ENCODE measurements at regions not wholly inside any gene's neighbourhood (a gene's known extent, or its start where the extent isn't known, plus 50 kb on each side); places are given as distances from the start of the nearest gene placed in this dataset.

DNA sequence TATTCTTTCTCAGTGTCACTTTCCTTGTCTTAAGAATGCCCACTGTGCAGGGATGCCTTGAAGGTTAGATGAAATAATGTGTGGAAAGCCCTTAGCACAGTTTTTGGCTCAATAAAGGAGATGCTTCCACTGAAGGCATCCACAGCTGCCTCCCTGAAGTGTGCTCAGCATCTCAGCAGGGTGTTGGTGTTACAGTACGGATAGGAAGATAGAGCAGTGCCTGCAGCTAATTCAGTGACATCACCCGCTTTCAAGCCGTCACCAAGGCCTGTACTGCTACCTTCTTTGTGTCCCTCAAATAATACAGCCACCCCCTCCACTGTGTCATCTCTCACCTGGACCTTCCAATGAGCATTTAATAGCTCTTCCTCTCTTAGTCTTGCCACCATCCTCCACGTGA is 59.0 kb downstream of the NDUFS5 start:
- no peak for DNase-seq

DNA sequence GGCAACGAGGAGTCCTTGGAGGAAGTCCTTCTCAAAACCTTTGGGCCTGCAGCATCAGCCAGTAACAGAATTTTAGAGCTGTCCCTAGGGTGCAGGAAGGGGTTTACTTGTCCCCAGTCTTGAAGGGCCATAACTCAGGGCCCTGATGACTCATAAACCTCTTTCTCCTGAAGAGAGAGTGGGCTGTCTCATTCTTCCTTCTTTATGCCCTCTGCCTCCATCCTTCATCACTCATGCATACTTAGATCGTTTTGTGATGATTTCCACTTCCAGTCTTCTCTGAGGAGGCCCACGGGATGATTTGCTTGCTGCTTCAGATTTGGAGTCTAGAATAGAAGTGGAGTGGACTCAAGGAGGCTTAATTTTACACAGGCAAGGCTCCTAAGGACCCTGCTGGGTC is 60.2 kb downstream of the NDUFS5 start:
- DNase-seq, result no peak

DNA sequence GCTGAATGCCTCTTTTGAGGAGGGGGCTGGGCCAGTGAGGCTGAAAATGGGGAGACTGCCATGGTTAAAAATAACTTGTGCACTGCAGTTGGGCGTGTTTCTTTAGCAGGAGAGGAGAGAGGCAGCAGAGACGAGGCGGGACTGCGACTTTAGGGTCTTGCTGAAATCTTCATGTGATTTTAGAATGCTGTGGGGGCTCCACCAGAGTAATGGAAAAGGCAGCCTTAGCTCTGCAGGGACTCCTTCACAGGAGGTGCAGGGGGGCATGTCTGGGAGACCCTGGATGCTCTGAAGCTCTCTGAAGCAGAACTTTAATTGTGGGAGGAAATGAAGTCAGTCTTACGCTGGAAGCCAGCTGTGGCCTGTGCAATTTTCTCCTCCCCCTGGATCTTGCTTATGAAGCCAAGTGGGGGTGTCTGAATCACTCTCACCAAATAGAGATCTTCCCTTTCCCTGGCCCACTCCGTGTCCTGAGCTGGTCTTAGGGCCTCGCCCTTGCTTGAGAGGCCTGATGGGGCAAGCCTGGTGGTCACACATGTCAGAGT is 60.8 kb downstream of the NDUFS5 start:
- DNase-seq, result no peak

DNA sequence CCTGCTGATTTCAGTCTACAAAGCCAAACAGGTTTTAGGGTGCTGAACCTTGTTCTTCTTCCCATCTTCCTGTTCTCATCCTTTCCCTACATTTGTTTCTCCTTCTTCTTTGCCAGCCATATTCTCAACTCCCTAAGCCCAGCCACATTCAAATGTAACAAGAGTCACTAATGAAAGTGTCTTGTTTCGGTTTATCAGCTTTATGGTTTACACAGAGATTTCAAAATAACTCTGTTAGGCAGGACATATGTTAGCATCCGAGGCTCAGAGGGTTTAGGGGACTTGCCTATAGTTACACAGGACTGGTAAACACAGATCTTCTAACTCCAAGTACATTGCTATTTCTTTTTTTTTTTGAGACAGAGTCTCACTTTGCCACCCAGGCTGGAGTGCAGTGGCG is 61.3 kb downstream of the NDUFS5 start:
- no peak for DNase-seq

DNA sequence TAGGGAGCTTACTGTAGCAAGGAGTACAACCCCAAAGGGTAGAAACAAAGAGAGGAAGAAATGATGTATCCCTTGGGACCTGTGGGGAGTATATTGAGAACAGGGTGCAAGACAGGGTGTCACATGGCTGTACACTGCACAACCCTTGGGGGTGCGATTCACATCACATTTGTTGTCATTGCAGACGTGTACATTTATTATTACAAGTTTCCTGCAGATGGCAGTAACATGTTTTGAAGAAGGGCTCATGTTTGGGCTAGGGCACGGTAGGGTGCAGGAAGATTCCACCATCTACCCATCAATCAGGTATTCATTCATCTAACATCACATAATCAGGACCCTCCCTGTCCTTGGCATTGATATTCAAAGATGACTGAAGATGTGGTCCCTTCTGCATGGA is 62.5 kb downstream of the NDUFS5 start:
- no peak for DNase-seq

DNA sequence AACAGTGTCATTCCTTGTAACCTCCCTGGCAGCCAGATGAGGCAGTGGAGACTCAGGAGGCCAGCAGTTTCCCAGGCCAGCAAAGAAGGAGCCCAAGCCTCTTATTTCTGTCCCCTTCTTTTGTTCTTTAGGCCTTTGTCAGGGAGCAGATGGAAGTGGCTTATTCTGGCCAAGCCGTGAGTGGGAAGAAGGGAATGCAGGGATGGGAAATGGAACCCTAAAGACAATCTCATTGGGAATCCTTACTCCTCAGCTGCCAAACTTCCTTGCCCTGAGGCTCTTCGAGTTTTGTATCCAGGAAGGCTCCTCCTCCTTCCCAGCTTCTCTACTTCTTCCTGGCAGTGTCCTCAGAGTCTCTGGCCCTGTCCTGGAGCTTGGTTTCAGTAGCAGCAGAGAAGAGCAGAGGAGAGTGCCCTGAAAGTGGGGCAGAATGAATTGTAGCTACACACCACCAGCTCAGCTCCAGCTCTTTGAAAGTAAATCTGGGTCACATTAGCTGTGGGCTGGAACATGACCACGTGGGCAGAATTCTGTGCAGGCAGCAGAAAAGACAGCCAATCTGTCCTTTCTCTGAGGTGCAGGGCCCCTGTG is 63.9 kb downstream of the NDUFS5 start:
- DNase-seq, result no peak

DNA sequence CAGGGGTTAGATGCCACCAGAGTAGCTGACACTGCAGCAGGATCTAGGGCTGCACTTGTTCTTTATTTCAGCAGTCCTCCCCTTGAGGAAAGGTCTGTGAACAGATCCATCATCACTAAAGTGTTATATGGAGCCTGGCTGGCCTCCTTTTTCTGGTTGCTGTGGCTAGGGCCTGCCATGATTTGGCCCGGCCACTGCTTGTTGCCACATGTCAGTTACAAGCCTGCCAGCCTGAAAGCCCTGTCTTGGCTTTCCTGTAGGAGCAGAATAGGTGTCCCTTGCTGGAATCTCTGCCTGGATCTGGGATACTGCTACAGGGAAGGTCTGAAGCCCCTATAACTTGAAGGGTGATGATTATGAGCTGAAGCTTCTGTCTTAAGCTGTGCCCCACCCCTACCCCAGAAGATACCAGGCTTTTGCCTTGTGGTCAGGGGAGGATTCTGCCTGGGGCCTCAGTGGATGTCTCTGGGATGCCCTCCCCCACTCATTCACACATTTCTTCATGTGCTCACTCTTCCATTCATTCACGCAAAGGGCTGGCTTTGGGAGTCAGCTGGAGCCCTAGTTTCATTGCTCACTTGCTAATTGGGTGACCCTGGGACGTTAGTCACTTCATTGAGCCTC is 64.7 kb downstream of the NDUFS5 start:
- DNase-seq, result no peak

DNA sequence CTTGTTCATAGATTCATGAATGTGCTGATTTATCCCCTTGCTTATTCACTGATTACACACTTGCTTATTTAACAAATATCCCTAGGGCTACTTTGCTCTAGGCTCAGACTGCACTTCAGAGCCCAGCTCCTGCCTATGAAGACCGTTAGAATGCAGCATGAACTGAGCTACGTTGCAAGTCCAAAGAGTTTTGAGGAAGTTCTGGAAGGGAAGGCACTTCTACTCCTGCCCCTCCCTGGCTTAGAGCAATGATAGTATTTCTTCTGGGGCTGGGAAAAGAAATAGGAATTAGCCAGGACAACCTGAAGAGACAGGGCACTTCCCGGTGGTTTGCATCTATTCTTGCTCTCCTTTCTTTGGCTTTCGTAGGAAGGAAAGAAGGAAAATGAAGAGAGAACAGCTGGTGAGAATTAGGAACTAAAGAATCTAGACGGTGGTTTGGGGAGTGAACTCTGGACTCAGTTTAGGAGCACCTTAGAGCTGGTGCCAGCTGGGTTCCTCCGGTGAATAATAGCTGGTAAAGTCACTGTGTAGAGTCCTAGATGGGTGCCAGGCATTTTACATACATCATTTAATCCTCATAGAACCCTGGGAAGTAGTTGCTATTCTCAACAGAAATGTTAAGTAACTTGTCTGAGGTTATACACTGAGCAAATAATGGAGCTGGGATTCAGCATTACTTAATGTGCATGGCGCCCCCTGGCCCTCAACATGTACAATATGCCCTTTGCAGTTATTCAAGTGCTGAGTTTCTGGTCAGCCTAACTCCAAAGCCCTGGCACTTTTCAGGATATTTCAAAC is 65.9 kb downstream of the NDUFS5 start:
- DNase-seq, result peak; percentile 67

DNA sequence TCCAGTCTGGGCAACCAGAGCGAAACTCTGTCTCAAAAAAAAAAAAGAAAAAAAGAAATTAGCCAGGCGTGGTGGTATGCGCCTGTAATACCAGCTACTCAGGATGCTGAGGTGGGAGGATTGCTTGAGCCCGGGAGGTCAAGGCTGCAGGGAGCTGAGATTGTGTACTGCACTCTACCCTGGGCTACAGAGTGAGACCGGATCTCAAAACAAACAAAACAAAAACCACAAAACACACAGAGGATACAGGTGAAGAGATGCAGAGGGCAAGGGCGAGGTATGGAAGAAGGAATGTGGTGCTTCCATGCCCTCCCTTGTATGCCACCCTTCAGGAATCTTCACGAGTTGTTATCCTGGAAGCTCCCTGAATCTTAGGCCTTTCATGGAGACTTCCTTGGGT is 68.5 kb downstream of the NDUFS5 start:
- no peak for DNase-seq

DNA sequence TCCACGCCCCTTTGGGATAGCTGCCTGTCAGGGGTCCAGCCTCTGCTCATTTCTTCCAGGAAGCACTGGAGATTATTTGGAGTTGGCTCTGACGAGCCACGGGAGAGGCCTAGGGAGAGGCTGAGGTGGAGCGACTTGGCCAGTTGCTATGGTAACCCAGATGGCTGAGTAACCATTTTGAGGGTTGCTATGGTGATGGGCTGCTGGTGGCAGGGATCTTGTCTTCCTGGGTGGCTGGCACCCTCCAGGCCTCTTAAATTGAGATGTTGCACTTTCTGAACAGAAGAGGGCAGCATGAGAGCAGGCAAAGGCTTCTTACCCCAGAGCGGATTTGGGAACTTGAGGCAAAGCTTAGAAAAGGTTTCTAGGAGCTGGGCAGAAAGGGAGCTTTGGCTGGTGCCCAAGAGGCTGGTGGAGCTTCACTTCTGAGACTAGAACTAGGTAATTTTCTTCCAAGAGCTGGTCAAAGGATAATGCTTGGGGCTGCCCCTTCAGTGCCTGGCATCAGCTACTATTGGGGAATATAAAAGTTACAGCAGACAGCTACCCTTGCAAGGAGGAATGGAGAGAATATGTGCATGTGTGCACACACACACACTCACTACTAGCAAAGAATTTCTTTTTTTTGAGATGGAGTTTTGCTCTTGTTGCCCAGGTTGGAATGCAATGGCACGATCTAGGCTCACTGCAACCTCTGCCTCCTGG is 72.5 kb downstream of the NDUFS5 start:
- peak; percentile 85 for DNase-seq

DNA sequence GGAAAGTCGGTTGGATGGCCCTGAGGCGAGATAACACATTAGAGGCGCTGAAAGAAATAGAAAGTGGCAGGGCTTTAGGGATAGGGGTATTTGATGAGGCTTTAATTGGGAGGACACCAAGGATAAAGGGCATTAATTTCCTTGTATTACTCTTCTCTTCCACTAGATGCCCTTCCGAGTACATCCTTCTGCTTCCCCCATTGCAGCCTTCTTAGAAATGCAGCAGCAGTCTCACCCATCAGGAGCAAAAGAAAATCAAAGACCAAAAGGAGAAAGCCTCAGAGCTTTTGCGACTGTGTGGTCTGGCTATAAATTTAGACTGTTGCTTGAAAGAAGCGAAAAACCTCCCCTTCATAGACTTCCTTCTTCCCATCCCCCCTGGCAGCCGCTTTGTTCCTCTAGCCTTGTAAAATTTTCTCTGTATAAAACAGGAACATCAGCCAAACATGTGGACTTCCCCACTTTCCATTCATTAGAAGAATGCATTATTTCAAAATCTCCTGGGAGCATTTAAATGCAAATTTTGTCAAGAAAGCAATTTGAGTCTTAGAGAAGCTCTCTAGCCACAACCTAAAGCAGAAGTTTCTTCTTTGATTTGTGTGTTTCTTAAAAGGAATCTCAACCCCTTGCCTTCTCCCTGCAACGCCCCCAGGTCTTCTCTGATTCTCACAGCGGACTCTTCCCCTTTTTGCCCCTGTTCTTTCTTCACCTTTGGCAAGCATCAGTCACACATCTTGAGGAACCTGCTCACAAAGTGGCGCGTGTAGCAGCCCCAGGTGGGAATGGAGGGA is 76.6 kb downstream of the NDUFS5 start:
- peak; percentile 57 for DNase-seq

DNA sequence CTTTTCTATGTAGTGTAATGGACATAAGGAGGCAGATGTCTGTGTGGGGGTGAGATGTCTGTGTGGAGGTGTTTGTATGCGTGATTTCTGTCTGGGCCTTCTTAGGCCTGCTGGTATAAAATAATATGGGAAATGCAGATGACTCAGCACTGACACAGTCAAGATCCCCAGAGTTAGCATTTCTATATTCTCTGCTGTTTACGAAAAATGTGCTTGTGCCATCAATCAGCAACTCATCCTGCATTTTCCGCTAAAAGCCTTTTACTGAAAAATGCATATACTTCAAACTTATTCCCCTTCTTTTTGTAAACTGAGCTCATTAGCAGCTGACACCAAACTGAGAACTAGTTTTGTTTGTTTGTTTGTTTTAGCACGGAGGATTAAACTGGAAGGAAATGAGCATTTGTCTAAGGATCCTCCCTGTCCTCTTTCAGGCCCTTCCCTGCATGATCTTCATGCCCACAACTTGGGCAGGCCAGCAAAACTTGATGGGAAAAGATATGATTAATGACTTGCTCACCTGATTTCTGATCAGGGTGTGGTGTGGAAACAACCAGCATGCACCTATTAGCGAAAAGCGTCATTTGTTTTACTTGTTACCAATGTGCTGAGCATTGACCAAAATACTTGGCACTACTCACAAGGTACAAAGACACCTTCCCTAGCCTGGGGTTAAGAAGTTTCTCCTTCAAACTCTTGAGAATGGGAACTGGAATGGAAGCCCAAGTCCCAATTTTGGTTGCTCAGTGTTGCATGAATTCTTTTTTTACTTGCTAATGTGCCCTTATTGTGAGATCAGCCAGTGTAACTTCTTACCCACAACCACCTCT is 77.4 kb downstream of the NDUFS5 start:
- no peak for DNase-seq

DNA sequence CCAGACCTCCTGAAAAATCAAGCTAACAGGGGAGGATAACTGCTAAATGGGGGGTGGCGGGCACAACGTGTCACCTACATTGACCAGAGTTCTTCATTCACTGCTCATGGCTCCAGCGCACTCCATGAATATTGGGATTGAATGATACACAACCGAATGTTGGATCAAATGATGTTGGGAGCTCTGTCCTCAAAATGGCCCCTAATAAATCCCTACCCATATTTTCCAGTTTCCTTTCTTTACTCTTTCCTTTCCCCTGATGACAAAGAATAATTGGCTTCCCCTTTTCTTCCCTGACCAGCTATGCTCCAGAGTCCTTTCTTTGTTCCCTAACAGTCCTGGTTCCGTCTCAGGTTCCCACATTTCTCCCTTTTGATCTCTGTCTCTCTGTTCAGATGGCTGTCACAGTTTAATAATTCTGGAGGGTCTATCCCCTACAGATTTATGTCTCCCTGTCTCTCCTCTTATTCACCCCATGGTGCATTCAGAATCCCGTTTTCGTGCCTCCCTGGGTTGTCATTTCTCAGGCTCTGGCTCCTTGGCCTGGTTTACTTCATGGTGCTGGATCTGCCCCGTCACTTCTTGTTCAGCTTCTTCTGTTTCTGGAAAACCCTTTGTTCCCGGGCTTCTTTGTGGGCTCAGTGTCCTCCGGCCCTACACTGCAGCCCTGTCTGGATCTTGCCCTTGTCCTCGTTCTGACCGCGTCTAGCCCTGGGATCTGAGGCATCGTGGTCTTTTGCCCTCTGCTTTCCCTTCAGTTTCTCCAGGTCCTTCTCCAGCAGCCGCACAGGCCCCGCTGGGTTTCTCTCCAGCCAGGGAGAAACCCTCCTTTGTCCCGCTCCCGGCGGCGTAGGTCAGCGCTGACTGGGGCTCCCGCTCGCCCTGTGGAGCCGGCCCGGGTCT is 78.3 kb downstream of the NDUFS5 start:
- DNase-seq, result no peak

DNA sequence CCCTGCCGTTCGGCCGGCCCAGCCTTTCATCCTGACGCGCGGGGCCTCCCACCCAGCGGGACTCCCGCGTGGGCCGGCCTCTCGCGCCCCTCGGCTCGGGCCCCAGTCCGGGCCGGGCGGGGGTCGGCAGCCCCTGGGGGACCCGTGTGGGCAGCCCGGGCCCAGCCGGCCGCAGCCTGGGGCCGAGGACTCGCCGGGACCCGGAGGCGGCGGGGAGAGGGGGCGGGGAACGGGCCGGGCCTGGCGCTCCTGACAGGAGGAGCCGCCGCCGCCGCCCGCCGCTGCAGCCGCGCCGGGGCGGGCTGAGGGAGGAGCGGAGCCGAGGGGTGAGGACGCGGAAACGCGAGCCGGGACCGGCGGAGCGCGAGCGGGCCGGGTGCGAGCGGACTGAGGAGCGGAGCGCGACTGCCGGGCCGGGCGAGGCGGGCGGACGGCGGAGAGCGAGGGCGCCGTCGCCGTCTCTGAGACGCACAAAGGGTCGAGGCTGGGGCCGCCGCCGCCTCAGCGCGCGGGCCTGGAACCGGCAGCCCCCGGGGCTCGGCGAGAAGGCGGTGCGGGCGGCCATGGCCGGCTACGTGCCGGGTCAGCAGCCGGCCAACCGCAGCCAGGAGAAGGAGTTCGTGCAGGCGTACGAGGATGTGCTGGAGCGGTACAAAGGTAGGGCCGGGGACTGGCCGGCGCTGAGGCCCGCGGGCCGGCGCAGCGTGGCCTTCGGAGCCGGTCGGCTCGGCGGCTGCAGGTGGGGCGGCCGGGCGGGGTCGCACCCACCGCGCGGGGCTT is 79.1 kb downstream of the NDUFS5 start:
- DNase-seq, result peak; percentile 62

DNA sequence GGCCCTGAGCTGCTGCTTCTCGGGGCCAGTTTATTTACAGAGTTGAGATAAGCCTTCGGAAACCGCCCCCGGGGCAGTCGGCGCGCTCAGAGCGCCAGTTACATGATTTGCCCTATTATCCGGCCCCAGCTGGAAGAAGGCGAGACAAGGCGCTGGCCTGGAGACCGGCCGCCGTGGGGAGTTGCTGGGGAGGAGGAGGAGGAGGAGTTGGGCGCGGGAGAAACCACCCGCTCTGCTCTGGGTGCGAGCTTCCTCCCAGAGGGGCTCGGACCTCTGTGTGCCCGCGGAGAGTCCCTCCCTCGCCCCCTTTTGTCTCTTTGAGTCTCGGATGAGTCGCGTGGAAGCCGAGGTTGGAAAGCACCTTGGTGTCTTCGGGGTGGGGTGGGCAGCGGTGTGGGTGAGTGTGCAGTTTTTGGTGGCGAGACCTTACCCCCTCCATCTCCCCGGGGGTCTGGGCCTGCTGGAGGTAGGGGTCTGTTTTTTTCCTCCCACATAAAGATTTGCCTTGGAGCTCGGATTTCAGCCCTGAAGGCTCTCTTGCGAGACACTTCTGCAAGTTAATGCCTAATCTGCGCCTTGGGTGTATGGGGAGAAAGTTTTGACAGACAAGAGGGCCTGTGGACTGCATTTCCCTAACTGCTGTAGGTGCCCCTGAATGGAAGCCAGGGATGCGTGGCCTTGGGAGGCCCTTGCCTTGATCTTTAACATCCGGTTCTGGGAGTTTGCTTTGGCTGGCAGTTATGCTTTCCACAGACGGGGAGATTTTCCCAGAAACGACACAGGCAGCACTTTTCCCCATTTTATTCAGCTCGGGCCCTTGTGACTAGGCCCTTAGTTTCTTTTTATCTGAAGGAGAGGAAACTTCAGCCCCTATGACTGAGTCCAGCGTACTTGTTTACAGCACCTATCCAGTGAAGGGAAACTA is 80.0 kb downstream of the NDUFS5 start:
- peak; percentile 32 for DNase-seq

DNA sequence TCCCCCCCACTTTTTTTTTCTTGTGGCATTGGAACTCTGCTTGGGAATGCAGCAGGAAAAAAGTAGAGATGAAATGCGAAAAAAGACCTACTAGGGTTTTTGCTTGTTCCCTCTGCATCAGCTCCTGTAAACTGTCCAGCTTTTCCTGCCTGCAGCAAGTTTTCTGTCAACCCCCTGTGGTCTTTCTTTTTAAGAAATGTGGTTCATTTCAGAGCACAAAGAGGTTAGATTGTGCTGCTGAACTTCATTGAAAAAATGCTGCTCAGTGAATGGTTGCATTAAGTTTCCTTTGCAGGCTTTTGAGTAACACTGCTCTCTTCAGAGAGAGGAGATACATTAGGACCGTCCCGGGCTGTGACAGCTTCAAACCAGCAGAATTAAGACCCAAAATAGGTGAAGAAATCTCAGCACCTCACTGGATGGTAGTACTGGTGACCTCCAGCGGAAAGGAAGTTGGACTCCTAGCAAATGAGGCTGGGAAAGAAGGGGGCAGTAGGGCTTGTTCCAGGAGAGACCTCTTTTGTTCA is 80.7 kb downstream of the NDUFS5 start:
- DNase-seq, result no peak

DNA sequence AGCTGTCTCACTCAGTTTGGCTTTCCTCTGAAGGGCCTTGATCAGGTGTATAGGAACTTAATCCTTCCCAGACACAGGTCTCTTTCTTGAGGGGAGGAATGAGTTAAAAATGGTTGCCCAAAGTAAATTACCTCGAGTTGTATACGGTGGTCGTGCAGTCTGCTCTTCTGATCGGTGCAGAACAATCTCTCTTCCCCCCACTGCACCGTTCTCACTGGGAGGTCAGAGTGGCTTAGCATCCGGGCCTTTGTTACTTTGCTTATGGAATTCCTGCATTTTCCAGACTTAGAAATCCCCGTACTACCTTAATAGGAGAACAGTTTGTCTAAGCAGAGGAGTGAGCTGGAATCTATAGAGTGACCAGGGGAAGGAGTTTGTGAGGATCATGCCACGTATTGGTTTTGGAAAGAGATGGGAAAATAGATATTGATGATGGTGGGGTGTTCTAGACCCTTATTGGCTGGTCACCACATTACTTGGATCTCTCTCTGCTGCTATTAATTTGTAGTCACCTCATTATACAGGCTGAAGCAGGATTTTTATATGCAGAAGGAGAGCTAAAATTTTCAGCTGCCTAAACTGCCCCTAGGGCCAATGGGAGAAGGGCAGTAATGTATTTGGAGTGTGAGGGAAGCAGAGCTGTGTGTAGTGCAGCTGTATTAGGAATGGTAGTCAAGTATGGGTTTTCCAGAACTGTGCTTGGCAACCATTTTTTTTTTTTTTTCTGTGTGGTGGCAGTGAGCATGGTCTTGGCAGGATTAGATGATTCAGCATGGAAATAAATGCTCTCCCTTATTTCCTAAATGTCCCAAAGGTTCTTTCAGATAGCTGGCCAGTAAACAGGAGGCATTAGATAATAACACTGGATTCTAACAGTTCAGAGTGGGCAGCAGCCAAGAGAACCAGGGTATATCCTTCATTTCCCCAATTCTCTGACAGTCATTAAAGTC is 81.5 kb downstream of the NDUFS5 start:
- DNase-seq, result no peak

Data from CD4-positive, alpha-beta T cell treated with Interleukin-10 for 1 hour (primary cell).